Epidermal melanocyte (primary cell): ENCODE measurements at regions not wholly inside any gene's neighbourhood (a gene's known extent, or its start where the extent isn't known, plus 50 kb on each side); places are given as distances from the start of the nearest gene placed in this dataset.
A peak's percentile ranks its signal among the peaks of the same experiment; 100 is the strongest.
"Not testable (repeated sequence)": the region's sequence is repeated elsewhere in the genome, so short reads cannot be mapped to it uniquely, and the experiment has no call there.

ENCODE experiments used
- DNase-seq: peaks from one replicate; pipeline ENCODE4 v3.0.0; 2011; ENCODE audit warnings: low spot score; ENCODE audit not compliant: insufficient read length

DNA sequence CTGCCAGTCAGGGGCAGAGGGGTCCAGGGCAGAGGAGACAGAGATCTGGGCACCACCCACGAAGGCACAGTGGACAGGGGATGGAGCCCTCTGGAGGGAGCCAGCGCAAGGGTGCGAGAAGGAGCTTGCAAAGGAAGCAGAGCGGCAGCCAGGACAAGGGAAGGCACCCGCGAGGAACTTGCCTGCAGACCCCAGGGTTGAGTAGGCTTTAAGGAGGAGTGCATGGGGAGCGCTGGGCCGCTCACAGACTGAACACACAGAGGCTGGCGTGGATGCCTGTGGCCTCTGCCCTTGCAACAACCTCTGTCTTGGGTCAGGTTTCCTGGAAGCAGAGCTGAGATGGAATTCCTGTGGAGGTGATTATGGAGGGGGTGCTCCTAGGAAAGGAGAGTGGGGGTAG is 374.4 kb downstream of the CNTNAP3B start:
- DNase-seq = not testable (repeated sequence)

DNA sequence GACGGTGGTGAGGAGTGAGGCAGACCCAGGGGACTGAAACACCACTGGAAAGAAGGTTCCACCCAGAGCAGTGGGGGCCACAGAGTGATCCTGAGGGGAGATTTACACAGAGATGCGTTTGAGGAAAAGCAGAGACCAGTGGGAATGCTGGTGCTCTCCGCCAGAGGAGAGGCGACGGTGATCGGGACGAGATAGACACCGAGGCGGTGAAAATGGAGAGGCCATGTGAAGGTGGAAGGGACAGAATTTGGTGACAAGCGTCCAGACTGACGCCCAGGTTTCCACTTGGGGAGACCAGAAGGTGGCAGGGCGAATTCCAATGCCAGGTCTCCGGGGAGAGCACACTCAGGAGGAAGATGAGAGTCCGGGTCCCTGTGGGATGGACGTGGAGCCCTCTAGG is 374.8 kb downstream of the CNTNAP3B start:
- not testable (repeated sequence) for DNase-seq

DNA sequence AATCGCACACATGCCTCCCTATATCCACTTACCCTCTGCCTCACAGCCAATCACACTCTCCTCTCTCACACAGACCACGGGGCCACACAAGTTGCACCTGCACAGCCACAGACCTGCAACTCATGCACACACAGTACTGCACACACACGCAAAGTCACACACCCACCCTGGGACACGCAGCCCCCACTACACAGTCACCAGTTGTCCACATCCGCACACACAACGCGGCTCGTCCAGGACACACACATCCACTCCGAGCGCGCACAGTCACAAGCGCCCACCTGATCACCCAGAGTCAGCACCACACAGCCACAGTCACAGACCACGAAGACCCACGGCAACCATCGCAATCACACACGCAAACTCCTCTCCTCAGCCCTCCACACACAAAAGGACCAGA is 387.3 kb downstream of the CNTNAP3B start:
- DNase-seq = not testable (repeated sequence)

DNA sequence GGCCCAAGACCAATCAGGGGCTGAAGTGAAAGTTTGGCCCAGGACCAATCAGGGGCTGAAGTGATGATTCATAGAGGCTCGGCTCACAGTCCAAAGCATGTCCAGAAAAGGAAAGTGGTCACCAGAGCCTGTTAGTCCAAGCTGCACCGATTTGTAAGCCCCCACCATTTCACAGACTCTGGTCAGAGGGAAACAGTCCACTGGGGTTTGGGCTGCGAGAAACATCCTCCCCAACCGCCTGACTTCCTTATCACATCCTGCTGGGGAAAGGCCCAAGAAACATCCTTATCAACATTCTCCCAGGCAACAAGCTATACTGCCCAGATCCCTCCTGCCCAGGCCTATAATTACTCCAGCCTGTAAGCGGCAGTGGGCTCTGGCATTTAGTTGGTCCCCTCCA is 388.1 kb downstream of the CNTNAP3B start:
- not testable (repeated sequence) for DNase-seq

DNA sequence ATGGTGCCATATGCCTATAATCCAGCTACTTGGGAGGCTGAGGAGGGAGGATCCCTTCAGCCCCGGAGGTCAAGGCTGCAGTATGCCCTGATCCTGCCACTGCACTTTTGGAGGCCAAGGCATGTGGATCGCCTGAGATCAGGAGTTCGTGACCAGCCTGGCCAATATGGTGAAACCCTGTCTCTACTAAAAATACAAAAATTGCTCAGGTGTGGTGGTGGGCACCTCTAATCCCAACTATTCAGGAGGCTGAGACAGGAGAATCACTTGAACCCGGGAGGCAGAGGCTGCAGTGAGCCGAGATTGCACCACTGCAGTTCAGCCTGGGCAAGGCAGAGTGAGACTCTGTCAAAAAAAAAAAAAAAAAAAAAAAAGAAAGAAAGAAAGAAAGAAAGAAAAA is 390.5 kb downstream of the CNTNAP3B start:
- not testable (repeated sequence) for DNase-seq

DNA sequence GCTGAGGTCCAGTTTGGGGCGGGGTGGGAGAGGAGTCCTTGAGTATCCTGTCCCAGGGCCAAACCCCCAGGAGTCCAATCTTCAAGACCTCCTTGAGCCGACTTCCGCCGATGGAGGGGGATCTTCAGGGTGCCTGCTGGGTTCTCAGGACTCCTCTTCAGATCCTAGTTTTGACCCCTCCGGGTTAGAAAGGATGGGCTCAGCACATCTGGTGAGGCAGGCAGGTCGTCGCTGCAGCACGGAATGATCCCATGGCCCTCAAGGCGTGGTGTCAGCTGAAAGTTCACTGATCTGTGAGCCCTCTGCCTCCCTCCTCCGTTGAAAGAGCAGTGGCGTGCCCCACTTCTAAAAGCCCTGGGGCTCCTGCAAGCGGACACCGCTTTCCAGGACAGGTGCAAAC is 430.0 kb downstream of the CNTNAP3B start:
- not testable (repeated sequence) for DNase-seq

DNA sequence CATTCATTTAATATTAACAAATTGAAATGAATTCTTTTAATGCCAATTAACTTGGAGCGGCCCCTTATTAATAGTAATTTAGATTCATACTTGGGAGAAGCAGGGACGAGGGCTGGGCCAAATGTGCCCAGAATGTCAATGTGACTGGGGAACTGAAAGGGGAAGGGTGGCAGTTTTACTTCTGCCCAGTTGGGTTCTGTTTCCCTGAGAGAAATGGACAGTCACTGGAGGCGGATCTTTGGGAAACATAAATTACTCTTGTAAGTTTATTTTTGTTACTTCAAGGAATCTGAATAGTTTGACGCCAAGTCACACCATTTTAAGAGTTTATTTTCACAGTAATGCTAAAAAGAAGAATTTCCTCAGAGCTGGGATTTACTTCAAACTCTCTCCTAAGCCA is 432.1 kb downstream of the CNTNAP3B start:
- not testable (repeated sequence) for DNase-seq

DNA sequence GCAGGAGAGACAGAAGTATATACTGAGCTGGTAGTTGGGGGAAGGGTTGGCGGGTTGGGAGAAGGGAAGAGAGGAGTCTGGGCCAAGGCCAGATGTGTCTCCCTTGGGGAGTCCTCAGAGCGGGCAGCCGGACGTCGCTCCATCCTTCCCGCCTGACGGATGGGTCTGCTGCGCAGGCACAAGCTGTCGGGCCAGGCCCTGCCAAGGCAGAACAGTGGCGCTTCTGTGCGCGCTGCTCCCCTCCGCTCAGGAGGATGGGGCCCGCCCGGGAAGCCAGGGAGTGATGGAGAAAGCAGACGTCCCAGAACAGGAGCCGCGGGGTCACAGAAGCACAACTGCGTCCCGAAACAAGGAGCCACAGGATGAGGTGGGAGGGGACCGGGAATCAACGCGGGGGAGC is 449.9 kb downstream of the CNTNAP3B start:
- DNase-seq = not testable (repeated sequence)

DNA sequence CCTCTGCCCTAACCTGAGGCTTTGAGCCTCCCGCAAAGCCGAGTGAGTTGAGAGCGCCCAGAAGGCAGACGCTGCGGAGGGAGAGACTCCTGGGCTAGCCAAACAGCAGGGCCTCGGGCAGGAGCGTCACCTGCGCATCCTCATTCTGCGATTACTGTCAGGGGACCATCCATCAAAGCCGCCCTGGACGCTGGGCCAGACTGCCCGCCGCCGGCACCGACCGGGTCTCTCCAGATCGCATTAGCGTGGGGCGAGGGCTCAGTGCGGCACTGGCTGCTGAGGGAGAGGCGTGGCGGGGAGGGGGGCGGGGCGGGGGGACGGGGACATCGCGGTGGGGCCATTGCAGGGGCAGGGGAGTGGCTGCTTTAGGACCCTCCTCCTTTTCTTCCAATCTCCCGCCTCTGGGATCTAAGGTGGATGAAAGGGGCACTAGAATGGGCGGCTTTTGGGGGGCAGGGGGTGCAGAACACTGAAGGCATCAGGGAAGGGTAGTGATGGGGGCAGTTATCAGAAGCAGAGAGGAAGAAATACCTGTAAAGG is 465.7 kb downstream of the CNTNAP3B start:
- DNase-seq = not testable (repeated sequence)

DNA sequence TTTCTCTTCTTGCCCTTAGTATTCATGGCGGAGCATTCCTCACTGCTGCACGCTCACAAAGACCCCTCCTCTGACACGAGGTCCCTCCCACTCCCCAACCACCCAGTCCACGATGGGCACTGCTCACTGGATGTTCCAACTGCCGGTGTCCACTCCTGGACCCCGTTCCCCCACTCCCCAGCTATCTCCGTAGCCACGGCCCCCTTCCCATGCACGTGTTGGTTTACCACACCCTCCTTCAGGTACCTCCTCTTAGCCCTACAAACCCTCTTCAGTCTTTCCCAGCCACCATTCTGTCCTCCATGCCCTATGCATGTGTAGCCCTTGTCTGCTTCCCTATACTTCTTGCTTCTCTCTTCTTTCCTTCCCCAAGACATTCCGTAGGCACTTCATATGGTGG is 469.6 kb upstream of the ZNG1F start:
- DNase-seq = peak; percentile 14

DNA sequence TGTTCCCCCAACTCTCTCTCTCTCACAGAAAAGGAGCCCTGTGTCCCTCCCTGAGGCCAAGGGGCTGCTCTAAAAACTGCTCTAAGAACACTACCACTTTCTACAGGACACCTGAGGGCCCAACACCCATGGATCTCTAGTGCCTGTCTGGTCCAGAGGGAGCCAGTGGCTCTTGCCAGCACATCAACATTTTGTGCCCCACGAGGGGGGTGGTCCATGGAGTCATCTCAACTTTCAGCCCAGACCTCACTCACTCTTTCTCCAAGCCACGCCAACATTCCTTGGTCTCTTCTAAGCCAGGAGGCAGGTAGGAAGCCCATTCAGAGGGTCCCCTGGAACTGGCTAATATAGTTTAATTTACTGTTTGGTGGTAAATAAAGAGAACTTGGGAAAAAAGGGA is 469.0 kb upstream of the ZNG1F start:
- DNase-seq = peak; percentile 11

DNA sequence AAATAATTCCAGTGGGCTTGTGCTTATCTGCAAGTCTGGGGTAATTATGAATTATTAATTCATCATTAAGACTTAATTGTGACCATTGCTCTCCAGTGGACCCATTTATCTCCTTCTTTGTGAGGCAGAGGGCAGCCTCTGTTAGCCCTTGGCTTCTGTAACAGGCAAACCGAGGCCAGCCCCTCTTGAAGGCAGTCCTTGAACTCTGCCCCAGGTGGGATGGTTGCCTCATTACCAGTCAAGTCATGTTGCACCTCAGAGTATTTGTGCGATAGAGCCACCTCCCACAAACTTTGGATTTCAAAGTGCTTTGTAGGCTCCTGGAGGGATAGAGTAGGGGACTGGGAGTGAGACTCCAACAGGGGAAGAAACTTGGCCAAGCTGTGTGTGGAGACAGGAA is 468.0 kb upstream of the ZNG1F start:
- DNase-seq = peak; percentile 5

DNA sequence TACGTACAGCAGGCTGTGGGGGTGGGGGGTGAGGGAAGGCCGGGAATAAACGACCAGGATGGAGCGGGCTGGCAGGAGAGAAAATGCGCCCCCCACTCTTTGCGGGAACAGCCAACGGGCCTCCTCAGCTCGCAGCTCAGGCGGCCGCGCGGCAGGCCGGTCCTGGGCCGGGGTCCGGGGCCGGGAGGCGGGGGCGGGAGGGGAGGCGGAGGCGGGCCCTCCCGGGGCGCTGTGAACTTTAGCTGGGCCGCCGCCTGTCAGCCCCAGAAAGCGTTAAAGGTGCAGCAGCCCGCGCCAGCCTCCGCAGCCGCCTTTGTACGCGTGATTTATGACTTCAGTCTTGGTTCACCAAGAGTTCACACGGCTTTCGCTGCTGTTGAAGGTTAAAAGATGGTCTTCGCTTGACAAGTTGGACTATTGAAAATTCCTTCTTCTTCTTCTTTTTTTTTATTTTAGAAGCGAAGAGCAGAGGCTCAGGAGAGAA is 466.0 kb upstream of the ZNG1F start:
- DNase-seq = not testable (repeated sequence)

DNA sequence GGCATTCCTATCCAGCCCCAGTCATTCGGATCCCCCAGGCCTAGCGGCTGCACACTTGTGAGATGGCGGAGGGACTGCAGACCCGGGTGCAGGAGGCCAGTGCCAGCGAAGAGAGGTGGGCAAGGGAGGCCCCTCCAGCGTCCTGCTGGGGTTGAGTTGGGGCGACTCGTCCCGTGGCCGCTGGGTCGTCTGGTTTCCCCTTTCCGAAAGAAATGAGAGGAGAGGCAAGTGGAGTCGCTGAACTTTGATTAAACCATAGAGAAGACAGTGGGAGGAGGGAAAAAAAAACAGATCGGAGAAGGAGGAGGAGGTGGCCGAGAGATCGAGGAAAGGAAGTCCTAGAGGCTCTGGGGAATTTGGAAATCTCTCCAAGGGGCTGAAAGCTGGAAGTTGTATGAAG is 465.2 kb upstream of the ZNG1F start:
- peak; percentile 6 for DNase-seq

DNA sequence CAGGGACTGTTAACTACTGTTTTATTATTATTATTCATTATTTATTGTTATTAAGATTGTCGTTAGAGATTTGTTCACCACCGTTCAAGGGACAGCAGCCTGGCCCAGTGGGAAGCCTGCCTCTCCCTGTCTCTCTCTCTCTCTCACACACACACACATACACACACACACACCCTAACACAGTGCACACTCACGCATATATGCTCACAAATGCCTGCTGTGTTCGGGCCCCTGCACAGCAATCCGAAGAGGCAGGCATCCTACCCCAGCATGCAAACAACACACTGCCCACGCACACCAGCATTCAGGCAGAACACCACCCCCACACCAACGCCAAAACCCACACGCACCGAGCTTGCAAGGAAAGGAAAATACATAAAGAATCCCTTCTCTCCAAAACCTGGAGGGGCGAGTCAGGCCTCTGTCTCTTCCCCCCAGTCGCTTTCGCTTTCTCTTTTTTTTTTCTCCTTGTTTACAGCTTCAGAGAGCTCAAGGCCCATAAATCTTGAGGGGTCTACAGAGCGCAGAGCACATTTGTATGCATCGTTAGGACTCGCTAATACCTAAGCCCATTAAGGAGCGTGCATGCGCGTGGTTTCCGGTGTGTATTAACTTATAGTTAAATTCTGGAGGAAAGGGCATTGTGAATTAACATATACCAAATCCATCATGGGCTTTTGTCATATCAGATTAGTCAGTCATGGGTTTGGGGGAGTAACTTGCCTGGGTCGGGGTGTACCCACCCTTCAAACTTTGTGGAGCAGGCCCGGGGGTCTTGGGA is 464.6 kb upstream of the ZNG1F start:
- not testable (repeated sequence) for DNase-seq

DNA sequence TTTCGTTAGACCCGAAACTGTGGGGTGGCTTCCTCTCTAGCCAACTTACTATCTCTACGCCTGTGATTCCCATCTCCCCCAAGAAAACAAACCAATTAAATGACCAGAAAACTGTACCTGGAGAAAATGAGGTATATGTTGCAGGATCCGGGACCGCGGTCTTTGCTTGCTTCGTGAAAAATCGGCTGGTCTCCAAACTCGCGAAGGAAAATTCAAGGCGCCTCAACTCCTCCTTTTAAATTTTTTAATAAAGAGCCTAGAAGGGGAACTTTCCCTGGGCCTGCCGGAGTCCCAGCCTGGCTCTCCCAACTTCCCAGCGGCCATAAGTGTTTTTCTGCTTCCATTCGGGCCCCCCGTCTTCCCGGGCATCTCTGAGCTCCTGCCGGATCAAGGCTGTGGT is 463.7 kb upstream of the ZNG1F start:
- DNase-seq = not testable (repeated sequence)

DNA sequence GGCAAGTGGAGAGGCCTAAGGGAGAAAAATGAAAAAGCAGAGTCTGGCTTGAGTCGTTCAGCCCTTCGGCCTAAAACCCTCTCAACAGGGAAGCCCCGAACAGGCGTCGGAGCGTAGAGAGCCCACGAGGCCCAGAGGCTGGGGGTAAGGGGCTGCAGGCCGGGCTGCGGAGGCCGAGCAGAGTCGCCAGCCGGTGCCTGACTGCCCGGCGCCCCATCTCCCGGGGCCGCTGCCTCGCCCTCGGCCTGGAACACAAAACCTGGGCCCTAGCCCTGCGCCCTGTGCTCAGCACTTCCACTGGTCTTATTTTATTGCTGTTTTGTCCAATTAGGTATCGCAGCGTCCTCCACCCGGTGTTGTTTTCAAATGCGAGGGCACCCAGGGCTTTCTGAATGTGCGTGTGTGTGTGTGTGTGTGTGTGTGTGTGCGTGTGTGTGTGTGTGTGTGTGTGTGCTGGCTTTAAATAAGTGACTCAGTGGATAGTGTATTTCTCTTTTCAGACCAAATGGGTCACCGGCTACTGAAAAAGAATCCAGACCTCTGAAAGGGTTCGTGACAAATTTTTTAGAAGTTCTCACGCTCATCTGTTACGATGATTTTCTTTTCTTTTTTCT is 463.1 kb upstream of the ZNG1F start:
- DNase-seq = not testable (repeated sequence)

DNA sequence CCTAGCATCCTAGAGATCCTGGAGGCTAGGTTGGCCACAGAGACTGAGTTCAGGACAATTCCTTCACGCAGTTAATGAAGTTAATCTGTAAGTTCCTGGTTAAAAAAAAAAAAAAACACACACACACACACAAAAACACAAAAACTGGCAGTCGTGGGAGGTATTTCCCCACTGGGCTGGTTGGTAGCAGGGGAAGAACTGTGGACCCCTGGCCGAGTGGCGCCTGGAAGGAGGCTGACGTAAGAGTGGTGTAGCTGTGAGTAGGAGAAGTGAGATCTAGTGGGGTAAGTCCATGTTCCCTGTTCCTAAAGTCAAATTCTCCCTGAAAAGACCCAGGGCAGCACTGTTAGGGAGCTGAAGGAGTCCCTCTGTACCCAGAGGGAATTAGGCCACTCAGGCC is 461.0 kb upstream of the ZNG1F start:
- not testable (repeated sequence) for DNase-seq

DNA sequence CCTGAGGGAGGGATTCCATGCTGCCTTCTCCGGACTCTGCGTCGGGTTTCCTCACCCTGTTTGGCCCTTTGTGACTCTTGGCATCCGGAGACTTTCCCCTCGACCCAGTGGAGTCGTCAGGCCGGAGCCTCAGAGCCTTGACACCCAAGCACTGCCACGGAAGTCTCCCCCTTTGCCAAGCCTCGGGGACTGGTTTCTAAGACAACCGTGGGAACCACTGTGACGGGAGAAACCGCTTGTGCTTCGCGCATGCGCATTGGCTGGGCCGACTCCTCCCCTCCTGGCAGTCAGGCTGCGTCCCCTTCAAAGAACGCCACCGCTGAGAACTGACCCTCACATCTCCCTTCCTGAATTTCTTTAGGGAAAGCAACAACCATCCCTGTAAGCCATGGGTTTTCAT is 459.4 kb upstream of the ZNG1F start:
- DNase-seq = not testable (repeated sequence)

DNA sequence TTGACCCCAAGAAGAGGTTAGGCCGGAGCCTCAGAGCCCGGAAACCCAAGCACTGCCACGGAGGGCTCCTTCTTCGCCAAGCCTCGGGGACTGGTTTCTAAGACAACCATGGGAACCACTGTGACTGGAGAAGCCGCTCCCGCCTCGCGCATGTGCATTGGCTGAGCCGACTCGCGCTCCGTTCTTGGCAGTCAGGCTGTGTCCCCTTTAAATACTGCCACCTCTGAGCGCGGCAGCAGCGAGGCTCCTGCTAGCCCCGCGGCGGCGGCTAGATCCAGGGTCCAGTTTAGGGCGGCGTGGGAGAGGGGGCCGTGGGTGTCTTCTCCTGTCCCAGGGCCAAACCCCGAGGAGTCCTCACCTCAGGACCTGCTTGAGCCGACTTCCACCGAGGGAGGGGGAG is 457.1 kb upstream of the ZNG1F start:
- not testable (repeated sequence) for DNase-seq

DNA sequence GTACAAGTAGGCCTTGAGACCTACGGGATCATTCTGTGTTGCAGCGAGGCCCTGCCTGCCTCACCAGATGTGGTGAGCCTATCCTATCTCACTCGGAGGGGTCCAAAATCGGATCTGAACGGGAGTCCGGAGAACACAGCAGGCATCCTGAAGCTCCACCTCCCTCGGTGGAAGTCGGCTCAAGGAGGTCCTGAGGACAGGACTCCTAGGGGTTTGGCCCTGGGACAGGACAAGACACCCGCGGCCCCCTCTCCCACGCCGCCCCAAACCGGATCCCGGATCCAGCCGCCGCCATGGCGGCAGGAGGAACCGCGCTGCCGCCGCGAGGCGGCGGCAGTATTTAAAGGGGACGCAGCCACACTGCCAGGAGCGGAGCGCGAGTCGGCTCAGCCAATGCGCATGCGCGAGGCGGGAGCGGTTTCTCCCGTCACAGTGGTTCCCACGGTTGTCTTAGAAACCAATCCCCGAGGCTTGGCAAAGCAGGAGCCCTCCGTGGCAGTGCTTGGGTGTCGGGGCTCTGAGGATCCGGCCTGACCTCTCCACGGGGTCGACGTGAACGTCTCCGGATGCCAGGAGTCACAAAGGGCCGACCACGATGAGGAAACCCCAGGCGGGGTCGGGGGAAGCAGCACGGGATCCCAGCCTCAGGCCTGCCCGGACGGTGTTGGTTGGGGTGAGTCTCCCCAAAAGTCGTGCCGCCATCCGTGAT is 454.6 kb upstream of the ZNG1F start:
- peak; percentile 28 for DNase-seq

DNA sequence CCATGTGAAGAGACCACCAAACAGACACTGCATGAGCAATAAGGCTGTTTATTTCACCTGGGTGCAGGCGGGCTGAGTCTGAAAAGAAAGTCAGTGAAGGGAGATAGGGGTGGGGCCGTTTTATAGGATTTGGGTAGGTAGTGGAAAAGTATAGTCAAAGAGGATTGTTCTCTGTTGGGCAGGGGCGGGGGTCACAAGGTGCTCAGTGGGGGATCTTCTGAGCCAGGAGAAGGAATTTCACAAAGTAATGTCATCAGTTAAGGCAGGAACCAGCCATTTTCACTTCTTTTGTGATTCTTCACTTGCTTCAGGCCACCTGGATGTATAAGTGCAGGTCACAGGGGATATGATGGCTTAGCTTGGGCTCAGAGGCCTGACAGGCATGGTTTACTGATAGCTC is 444.6 kb upstream of the ZNG1F start:
- DNase-seq = not testable (repeated sequence)
